Body of pancreas (tissue), 4 donors: ENCODE measurements at regions not wholly inside any gene's neighbourhood (a gene's known extent, or its start where the extent isn't known, plus 50 kb on each side); places are given as distances from the start of the nearest gene placed in this dataset.

Experiments used
- CTCF ChIP-seq, 7 experiments: fragments of 450-650 bp in 4 of 7; fragments of 200-600 bp in 3 of 7; sonication (generic) in 3 of 7; IDR thresholded peaks; one replicate each; pipeline ENCODE4 v1.5.1; 2016 to 2019; ENCODE audit warnings: antibody characterized with exemption in 7 of 7
- POLR2A ChIP-seq, 3 donors: fragments of 450-650 bp; IDR thresholded peaks; one replicate each; pipeline ENCODE4 v1.6.1; 2016; ENCODE audit warnings: antibody characterized with exemption in 3 of 3, mild to moderate bottlenecking in 2 of 3

- no peak for TF ChIP-seq CTCF (IDR thresholded peaks at IDR 0.05)
- TF ChIP-seq POLR2A (IDR thresholded peaks at IDR 0.05): no peak
Measured at GRCh38 chr7:153423210-153423590, 629.0 kb upstream of the DPP6 start.
